Thoracic aorta (tissue), 2 donors: ENCODE measurements at regions not wholly inside any gene's neighbourhood (a gene's known extent, or its start where the extent isn't known, plus 50 kb on each side); places are given as distances from the start of the nearest gene placed in this dataset.

Experiments
- ATAC-seq: fragments of 150-250 bp; one replicate; pipeline ENCODE4 v1.8.0; 2017; ENCODE audit warnings: low read depth; ENCODE audit not compliant: insufficient number of reproducible peaks, low FRiP score
- DNase-seq: peaks from one replicate; pipeline ENCODE4 v3.0.0-alpha.2; 2020; ENCODE audit warnings: low spot score
- H3K27ac ChIP-seq, 2 donors: fragments of 200-600 bp; sonication (generic); 1 replicate in 1 of 2; 2 replicates in 1 of 2; pipeline ENCODE4 v1.5.1; 2016; ENCODE audit warnings: mild to moderate bottlenecking in 2 of 2, moderate library complexity in 2 of 2
- H3K27me3 ChIP-seq: fragments of 200-600 bp; sonication (generic); replicated peaks from 2 replicates; pipeline ENCODE4 v1.6.0; 2016; ENCODE audit warnings: mild to moderate bottlenecking; ENCODE audit not compliant: insufficient read depth
- H3K36me3 ChIP-seq: fragments of 200-600 bp; sonication (generic); one replicate; pipeline ENCODE4 v1.5.1; 2016
- H3K4me1 ChIP-seq, 2 donors: fragments of 200-600 bp; sonication (generic); 1 replicate in 1 of 2; 2 replicates in 1 of 2; pipeline versions ENCODE4 v1.5.1 to v1.6.0; 2016; ENCODE audit warnings: low read depth in 2 of 2, mild to moderate bottlenecking in 1 of 2; ENCODE audit not compliant: control insufficient read depth in 1 of 2
- H3K4me3 ChIP-seq: fragments of 200-600 bp; sonication (generic); 2 replicates; pipeline ENCODE4 v1.5.1; 2016; ENCODE audit warnings: mild to moderate bottlenecking
- H3K9me3 ChIP-seq: fragments of 200-600 bp; sonication (generic); 2 replicates; pipeline ENCODE4 v1.5.1; 2016
- TF ChIP-seq, protein P1 (sequence below): fragments of 200-600 bp; sonication (generic); IDR thresholded peaks from one replicate; pipeline ENCODE4 v1.5.1; 2019; ENCODE audit warnings: antibody characterized with exemption

- no peaks in the 10 kb centered on the region for H3K4me1 ChIP-seq
- no peak overlapping the region for H3K4me3 ChIP-seq
- no peaks in the 10 kb centered on the region for H3K27me3 ChIP-seq
- H3K27ac ChIP-seq = no peak overlapping the region
- ATAC-seq (no peak), DNase-seq (no peak)
- H3K36me3 ChIP-seq = no peaks in the 10 kb centered on the region
- peaks cover 3% of the 10 kb centered on the region for H3K9me3 ChIP-seq
- TF ChIP-seq, protein P1, sequence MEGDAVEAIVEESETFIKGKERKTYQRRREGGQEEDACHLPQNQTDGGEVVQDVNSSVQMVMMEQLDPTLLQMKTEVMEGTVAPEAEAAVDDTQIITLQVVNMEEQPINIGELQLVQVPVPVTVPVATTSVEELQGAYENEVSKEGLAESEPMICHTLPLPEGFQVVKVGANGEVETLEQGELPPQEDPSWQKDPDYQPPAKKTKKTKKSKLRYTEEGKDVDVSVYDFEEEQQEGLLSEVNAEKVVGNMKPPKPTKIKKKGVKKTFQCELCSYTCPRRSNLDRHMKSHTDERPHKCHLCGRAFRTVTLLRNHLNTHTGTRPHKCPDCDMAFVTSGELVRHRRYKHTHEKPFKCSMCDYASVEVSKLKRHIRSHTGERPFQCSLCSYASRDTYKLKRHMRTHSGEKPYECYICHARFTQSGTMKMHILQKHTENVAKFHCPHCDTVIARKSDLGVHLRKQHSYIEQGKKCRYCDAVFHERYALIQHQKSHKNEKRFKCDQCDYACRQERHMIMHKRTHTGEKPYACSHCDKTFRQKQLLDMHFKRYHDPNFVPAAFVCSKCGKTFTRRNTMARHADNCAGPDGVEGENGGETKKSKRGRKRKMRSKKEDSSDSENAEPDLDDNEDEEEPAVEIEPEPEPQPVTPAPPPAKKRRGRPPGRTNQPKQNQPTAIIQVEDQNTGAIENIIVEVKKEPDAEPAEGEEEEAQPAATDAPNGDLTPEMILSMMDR = no peak
Measured at GRCh38 chr11:97683733-97684132, 1293.9 kb downstream of the JRKL start.

- Histone ChIP-seq H3K27ac (no peak overlapping the region), H3K36me3 (no peaks in the 10 kb centered on the region), H3K27me3 (no peaks in the 10 kb centered on the region), H3K4me1 (no peaks in the 10 kb centered on the region), H3K9me3 (no peaks in the 10 kb centered on the region), H3K4me3 (no peak overlapping the region)
- no peak for DNase-seq
- TF ChIP-seq, protein P1 = no peak
- ATAC-seq = no peak
Measured at GRCh38 chr11:97684486-97685439, 1295.0 kb downstream of the JRKL start.

DNA sequence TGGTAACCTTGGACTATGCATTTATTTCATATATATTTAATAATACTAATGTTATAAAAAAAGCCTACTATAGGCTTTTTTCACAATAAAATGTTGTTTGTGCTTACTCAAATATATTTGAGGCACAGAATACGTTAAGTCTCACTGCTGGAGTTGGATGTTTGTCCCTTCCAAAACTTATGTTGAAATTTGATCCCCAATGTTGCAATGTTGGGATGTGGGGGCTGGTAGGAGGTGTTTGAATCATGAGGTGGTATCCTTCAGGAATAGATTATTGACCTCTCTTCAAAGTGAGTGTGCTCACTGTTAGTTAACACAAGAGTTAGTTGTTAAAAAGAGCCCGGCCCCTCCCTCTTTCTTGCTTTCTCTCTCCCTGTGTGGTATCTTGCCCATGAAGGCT lies 1295.9 kb downstream of the JRKL start:
- no peaks in the 10 kb centered on the region for H3K36me3 ChIP-seq
- TF ChIP-seq, protein P1 = no peak
- H3K27me3 ChIP-seq = no peaks in the 10 kb centered on the region
- DNase-seq (no peak), ATAC-seq (no peak)
- H3K27ac ChIP-seq = no peak overlapping the region
- H3K4me1 ChIP-seq = no peaks in the 10 kb centered on the region
- H3K9me3 ChIP-seq = no peaks in the 10 kb centered on the region
- no peak overlapping the region for H3K4me3 ChIP-seq

GRCh38 chr11:97687111-97687510 lies 1297.3 kb downstream of the JRKL start:
- Histone ChIP-seq H3K27me3 (no peaks in the 10 kb centered on the region), H3K4me1 (no peaks in the 10 kb centered on the region), H3K27ac (no peak overlapping the region), H3K36me3 (no peaks in the 10 kb centered on the region), H3K9me3 (no peaks in the 10 kb centered on the region), H3K4me3 (no peak overlapping the region)
- ATAC-seq (no peak), DNase-seq (no peak)
- TF ChIP-seq, protein P1 = no peak

DNA sequence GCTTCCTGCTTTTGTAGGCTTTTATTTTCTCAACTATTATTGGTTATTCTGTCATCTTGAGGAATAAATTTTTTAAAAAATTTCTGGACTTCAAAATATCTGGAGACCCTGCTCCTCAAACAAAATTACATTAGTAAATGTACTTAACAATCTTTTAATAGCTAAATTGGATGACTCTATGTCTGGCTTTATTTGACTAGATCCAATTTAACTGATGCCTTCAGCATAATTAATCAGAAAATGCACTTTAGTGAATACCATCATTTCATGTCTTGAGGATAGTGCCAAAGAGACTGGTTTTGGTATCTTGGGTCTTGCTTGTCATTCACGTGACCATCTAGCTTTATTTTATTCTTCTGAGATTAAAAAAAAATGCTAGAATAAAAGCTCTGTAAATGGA lies 1301.2 kb downstream of the JRKL start:
- TF ChIP-seq, protein P1 = no peak
- H3K27ac ChIP-seq = no peak overlapping the region
- H3K4me1 ChIP-seq = no peaks in the 10 kb centered on the region
- no peaks in the 10 kb centered on the region for H3K36me3 ChIP-seq
- ATAC-seq (no peak), DNase-seq (no peak)
- H3K27me3 ChIP-seq = no peaks in the 10 kb centered on the region
- H3K9me3 ChIP-seq = no peaks in the 10 kb centered on the region
- H3K4me3 ChIP-seq = no peak overlapping the region
